ENCODE measurements at regions not wholly inside any gene's neighbourhood (a gene's known extent, or its start where the extent isn't known, plus 50 kb on each side); places are given as distances from the start of the nearest gene placed in this dataset.

GRCh38 chr4:29756966-29757365 lies 963.2 kb upstream of the PCDH7 start:
- TF ChIP-seq, protein P1, sequence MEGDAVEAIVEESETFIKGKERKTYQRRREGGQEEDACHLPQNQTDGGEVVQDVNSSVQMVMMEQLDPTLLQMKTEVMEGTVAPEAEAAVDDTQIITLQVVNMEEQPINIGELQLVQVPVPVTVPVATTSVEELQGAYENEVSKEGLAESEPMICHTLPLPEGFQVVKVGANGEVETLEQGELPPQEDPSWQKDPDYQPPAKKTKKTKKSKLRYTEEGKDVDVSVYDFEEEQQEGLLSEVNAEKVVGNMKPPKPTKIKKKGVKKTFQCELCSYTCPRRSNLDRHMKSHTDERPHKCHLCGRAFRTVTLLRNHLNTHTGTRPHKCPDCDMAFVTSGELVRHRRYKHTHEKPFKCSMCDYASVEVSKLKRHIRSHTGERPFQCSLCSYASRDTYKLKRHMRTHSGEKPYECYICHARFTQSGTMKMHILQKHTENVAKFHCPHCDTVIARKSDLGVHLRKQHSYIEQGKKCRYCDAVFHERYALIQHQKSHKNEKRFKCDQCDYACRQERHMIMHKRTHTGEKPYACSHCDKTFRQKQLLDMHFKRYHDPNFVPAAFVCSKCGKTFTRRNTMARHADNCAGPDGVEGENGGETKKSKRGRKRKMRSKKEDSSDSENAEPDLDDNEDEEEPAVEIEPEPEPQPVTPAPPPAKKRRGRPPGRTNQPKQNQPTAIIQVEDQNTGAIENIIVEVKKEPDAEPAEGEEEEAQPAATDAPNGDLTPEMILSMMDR (IDR thresholded peaks at IDR 0.05; ENCODE audit: low read length): no peak
- no peak for TF ChIP-seq EZH2 (IDR thresholded peaks at IDR 0.05; ENCODE audit: borderline replicate concordance, low read length)
